ENCODE measurements at regions not wholly inside any gene's neighbourhood (a gene's known extent, or its start where the extent isn't known, plus 50 kb on each side); places are given as distances from the start of the nearest gene placed in this dataset.

DNA sequence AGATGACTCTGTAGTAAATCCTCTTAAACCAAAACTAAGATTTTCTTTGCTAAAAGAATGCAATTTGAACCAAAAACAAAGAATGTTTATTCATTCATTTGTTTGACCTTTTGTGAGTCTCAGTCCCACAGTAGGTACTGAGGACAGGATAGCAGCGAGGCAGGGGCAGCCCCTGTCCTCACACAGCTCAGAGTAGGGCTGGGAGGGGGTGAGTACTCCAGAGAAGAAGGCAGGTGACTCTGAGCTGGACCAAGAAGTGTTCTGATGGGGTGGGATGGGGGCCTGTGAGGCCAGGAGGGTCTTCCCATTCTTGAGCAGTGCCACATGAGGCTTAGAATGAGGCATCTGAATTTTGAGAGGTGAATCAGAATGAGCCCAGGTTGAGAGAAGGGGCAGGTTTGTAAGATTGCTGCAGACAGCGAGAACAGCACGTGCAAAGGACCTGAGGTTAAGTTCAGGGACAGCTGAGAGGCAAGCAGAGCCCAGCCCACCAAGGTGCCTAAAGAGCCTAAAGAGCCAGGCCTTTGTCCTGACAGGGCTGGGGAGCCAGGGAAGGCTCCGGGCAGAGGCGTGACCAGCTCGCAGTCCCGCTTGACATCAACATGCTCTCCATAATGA, 56.9 kb upstream of the CHST15 start:
- TF ChIP-seq, protein P1, sequence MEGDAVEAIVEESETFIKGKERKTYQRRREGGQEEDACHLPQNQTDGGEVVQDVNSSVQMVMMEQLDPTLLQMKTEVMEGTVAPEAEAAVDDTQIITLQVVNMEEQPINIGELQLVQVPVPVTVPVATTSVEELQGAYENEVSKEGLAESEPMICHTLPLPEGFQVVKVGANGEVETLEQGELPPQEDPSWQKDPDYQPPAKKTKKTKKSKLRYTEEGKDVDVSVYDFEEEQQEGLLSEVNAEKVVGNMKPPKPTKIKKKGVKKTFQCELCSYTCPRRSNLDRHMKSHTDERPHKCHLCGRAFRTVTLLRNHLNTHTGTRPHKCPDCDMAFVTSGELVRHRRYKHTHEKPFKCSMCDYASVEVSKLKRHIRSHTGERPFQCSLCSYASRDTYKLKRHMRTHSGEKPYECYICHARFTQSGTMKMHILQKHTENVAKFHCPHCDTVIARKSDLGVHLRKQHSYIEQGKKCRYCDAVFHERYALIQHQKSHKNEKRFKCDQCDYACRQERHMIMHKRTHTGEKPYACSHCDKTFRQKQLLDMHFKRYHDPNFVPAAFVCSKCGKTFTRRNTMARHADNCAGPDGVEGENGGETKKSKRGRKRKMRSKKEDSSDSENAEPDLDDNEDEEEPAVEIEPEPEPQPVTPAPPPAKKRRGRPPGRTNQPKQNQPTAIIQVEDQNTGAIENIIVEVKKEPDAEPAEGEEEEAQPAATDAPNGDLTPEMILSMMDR (IDR thresholded peaks at IDR 0.05) = no peak
- TF ChIP-seq POLR2A (IDR thresholded peaks at IDR 0.05) = no peak
- no peak for TF ChIP-seq POLR2AphosphoS5 (IDR thresholded peaks at IDR 0.05)
- no peak for TF ChIP-seq EP300 (IDR thresholded peaks at IDR 0.05)

Measured in sigmoid colon (tissue), 4 donors.